Dendritic cell treated with granulocyte-macrophage colony-stimulating factor and Interleukin-4, amounts not matched to agents 40 ng/mL and 50 ng/mL, for 4 days (primary cell): ENCODE measurements at regions not wholly inside any gene's neighbourhood (a gene's known extent, or its start where the extent isn't known, plus 50 kb on each side); places are given as distances from the start of the nearest gene placed in this dataset.
"Not testable (repeated sequence)": the region's sequence is repeated elsewhere in the genome, so short reads cannot be mapped to it uniquely, and the experiment has no call there.

ENCODE experiments used
- H3K27ac Mint-ChIP-seq: one replicate; pipeline ENCODE4 v1.8.0; 2022; ENCODE audit warnings: mild to moderate bottlenecking, mixed read lengths
- H3K27me3 Mint-ChIP-seq: one replicate; pipeline ENCODE4 v1.8.0; 2022; ENCODE audit warnings: mild to moderate bottlenecking, mixed read lengths
- H3K36me3 Mint-ChIP-seq: one replicate; pipeline ENCODE4 v1.8.0; 2022; ENCODE audit warnings: low read depth, mixed read lengths
- H3K4me1 Mint-ChIP-seq: one replicate; pipeline ENCODE4 v1.8.0; 2022; ENCODE audit warnings: low read depth, mixed read lengths
- H3K4me3 Mint-ChIP-seq: one replicate; pipeline ENCODE4 v1.8.0; 2022; ENCODE audit warnings: mild to moderate bottlenecking, moderate library complexity, mixed read lengths
- H3K9me3 Mint-ChIP-seq: one replicate; pipeline ENCODE4 v1.8.0; 2022; ENCODE audit warnings: mixed read lengths
- intact Hi-C: fragments of 100-400 bp; cut with micrococcal nuclease; formaldehyde crosslinking; loops from one replicate; pipeline ENCODE4 v1.15.0; 2022

DNA sequence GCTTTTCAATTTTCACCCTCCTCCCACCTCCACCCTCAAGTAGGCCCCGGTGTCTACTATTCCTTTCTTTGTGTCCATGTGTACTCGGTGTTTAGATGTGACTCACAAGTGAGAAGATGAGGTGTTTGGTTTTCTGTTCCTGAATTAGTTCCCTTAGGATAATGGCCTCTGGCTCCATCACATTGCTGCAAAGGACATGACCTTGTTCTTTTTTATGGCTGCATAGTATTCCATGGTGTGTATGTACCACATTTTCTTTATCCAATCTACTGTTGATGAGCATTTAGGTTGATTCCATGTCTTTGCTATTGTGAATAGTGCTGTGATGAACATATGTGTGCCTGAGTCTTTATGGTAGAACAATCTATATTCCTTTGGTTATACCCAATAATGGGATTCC is 125.1 kb upstream of the RAB18 start:
- not testable (repeated sequence) for H3K4me1 Mint-ChIP-seq, H3K27ac Mint-ChIP-seq, H3K36me3 Mint-ChIP-seq, H3K9me3 Mint-ChIP-seq, H3K4me3 Mint-ChIP-seq, H3K27me3 Mint-ChIP-seq
- intact Hi-C loops = loop anchor here (10.0 kb wide), 1 partner anchor 156 kb away; no protein-coding TSS in a partner anchor

GRCh38 chr10:27373566-27374160 is 130.4 kb upstream of the RAB18 start:
- intact Hi-C loops = loop anchor here (5.0 to 10.0 kb wide), 2 partner anchors 161 to 804 kb away; no protein-coding TSS in a partner anchor
- Mint-ChIP-seq H3K4me1 (no peaks in the 10 kb centered on the region), H3K4me3 (no peak overlapping the region), H3K27ac (no peak overlapping the region), H3K27me3 (peaks cover 3% of the 10 kb centered on the region), H3K9me3 (no peaks in the 10 kb centered on the region), H3K36me3 (no peaks in the 10 kb centered on the region)

DNA sequence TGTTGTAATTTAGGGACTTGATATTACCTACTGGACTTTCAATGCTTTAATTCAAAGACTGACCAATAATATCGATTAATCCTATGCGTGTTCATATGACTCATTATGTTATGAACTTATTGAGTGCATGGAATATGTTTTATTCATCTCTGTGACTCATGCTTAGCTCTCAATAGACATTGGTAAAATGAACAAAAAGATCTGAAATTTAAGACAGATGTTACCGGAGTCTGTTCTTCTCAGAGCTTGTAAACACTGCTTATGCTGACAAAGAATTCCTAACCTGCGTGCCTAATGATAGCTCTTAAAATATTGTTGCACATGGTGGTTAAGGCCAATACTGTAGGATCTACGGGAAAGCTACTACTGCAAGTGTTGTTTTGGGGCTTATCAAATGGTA is 131.5 kb upstream of the ACBD5 start:
- intact Hi-C loops = loop anchor here (5.0 to 10.0 kb wide), 2 partner anchors 163 to 805 kb away; no protein-coding TSS in a partner anchor
- Mint-ChIP-seq H3K4me1 (no peaks in the 10 kb centered on the region), H3K9me3 (no peaks in the 10 kb centered on the region), H3K27ac (no peak overlapping the region), H3K36me3 (no peaks in the 10 kb centered on the region), H3K4me3 (no peak overlapping the region), H3K27me3 (peaks cover 3% of the 10 kb centered on the region)

DNA sequence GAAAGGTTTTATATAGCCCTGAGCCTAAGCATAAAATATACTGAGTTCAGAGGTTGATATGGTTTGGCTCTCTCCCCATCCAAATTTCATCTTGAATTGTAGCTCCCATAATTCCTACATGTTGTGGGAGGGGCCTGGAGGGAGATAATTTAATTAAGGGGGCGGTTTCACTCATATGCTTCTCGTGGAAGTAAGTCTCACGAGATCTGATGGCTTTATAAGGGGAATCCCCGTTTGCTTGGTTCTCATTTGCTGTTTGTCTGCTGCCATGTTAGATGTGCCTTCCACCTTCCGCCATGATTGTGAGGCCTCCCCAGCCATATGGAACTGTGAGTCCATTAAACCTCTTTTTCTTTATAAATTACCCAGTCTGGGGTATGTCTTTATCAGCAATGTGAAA is 130.8 kb upstream of the ACBD5 start:
- H3K4me3 Mint-ChIP-seq, H3K4me1 Mint-ChIP-seq, H3K36me3 Mint-ChIP-seq, H3K9me3 Mint-ChIP-seq, H3K27me3 Mint-ChIP-seq, H3K27ac Mint-ChIP-seq: not testable (repeated sequence)
- intact Hi-C loops = loop anchor here (5.0 to 10.0 kb wide), 2 partner anchors 163 to 806 kb away; no protein-coding TSS in a partner anchor

GRCh38 chr10:27369880-27370279 is 129.3 kb upstream of the ACBD5 start:
- intact Hi-C loops = loop anchor here (5.0 to 10.0 kb wide), 2 partner anchors 165 to 807 kb away; no protein-coding TSS in a partner anchor
- Mint-ChIP-seq H3K27me3 (peaks cover 3% of the 10 kb centered on the region), H3K9me3 (no peaks in the 10 kb centered on the region), H3K4me1 (no peaks in the 10 kb centered on the region), H3K27ac (no peak overlapping the region), H3K36me3 (no peaks in the 10 kb centered on the region), H3K4me3 (no peak overlapping the region)

DNA sequence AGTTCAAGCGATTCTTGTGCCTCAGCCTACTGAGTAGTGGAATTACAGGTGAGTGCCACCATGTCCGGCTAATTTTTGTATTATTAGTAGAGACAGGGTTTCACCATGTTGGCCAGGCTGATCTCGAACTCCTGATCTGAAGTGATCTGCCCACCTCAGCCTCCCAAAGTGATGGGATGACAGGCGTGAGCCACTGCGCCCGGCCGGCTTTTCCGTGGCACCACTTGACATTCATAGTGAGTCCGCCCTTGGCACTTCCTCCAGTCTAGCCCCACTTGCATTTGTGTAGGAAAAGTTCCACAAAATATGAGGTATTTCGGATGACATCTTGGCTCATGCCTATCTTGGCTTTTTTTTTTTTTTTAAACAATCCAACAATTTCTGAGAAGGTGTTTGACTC is 128.1 kb upstream of the ACBD5 start:
- Mint-ChIP-seq H3K9me3 (no peaks in the 10 kb centered on the region), H3K4me3 (no peak overlapping the region), H3K27me3 (peaks cover 3% of the 10 kb centered on the region), H3K27ac (no peak overlapping the region), H3K36me3 (no peaks in the 10 kb centered on the region), H3K4me1 (no peaks in the 10 kb centered on the region)
- intact Hi-C loops = no loop called here

GRCh38 chr10:27366769-27367168 is 126.2 kb upstream of the ACBD5 start:
- Mint-ChIP-seq H3K9me3 (no peaks in the 10 kb centered on the region), H3K4me3 (no peak overlapping the region), H3K36me3 (no peaks in the 10 kb centered on the region), H3K27ac (no peak overlapping the region), H3K27me3 (peaks cover 3% of the 10 kb centered on the region), H3K4me1 (no peaks in the 10 kb centered on the region)
- intact Hi-C loops = no loop called here

DNA sequence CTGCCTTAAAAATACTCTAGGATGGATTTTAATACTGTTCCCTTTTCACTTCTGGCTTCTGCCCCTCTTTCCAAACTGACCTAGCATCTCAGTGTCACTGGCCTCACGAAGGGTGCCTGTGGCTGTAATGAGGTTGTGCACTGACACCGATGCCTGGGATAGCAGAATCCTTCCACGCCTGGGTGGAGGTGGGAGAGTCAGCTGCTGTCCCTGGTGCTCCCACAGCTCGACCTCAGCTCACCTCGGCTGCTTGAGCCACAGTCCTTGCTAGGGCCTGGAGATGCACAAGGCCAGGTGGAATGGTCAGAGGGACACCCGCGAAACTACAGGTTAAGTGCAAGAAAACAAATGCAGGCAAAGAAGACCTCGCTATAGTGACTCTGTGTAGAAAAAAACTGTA is 123.4 kb upstream of the ACBD5 start:
- no peak overlapping the region for H3K27ac Mint-ChIP-seq
- H3K27me3 Mint-ChIP-seq = no peaks in the 10 kb centered on the region
- intact Hi-C loops = no loop called here
- no peaks in the 10 kb centered on the region for H3K36me3 Mint-ChIP-seq
- H3K4me3 Mint-ChIP-seq = no peak overlapping the region
- no peaks in the 10 kb centered on the region for H3K9me3 Mint-ChIP-seq
- H3K4me1 Mint-ChIP-seq = no peaks in the 10 kb centered on the region

DNA sequence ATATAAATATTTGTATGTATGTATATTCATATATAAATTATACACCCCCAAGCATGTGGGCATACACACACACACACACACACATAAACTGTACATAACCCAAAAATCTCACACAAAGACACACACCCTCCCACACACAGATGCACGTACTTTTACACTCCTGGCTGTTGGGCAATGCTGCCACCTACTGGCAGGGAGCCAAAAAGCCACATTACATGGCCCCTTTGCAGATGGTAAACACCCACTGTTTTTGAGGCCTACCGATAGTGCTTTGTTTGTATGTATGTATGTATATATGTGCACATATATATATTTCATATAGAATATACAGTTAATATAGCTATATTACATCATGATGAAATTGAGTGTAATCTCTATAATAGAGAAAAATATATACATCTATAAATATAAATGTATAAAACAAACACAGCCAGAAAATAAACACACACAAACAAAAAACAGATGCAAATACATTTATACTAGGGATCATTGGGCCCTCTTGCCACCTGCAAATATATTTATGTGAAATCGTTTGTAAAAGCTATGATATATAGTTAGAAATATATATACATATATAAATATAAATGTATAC is 120.1 kb upstream of the ACBD5 start:
- H3K4me1 Mint-ChIP-seq = peaks cover 7% of the 10 kb centered on the region
- no peaks in the 10 kb centered on the region for H3K36me3 Mint-ChIP-seq
- H3K9me3 Mint-ChIP-seq = no peaks in the 10 kb centered on the region
- intact Hi-C loops = loop anchor here (1.0 kb wide), 1 partner anchor 136 kb away; no protein-coding TSS in a partner anchor
- no peak overlapping the region for H3K27ac Mint-ChIP-seq
- no peaks in the 10 kb centered on the region for H3K27me3 Mint-ChIP-seq
- no peak overlapping the region for H3K4me3 Mint-ChIP-seq

DNA sequence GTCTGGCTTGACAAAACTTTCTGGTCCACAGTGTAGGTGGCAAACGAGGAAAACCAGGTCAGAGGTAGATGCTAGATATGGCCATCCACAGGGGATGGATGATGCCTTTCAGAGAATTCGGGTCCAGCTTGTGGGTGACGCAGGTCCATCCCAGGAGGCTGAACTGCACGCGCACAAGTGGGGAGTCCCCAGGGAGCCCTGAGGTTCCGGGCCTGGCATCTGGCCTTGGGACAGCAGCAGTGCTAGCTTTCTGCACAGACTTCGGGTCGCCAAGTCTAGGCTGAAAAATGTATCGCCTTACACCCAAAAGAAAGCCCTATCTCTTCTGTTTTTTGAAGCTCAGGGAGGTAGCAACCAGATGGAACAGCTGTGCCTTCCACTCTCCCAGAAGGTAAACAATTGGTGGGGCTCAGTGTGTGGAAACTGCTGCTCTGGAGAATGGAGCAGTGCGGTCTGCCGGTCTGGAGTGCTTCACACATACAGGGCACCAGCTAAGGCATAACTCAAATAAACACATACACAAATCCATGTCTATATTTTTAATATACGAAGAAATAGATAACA is 119.3 kb upstream of the ACBD5 start:
- H3K4me1 Mint-ChIP-seq = peaks cover 8% of the 10 kb centered on the region
- intact Hi-C loops = loop anchor here (1.0 kb wide), 1 partner anchor 136 kb away; no protein-coding TSS in a partner anchor

GRCh38 chr10:27356738-27357137 is 116.1 kb upstream of the ACBD5 start:
- intact Hi-C loops = no loop called here
- no peak overlapping the region for H3K27ac Mint-ChIP-seq
- no peaks in the 10 kb centered on the region for H3K9me3 Mint-ChIP-seq
- no peaks in the 10 kb centered on the region for H3K27me3 Mint-ChIP-seq
- H3K4me3 Mint-ChIP-seq = no peak overlapping the region
- H3K4me1 Mint-ChIP-seq = peaks cover 18% of the 10 kb centered on the region
- H3K36me3 Mint-ChIP-seq = no peaks in the 10 kb centered on the region

More for the DNA sequence above, 119.3 kb upstream of the ACBD5 start:
- H3K27me3 Mint-ChIP-seq = no peaks in the 10 kb centered on the region
- H3K4me3 Mint-ChIP-seq = no peak overlapping the region
- no peaks in the 10 kb centered on the region for H3K9me3 Mint-ChIP-seq
- no peak overlapping the region for H3K27ac Mint-ChIP-seq
- no peaks in the 10 kb centered on the region for H3K36me3 Mint-ChIP-seq

- Mint-ChIP-seq H3K36me3 (no peaks in the 10 kb centered on the region), H3K4me1 (peaks cover 18% of the 10 kb centered on the region), H3K27me3 (no peaks in the 10 kb centered on the region), H3K9me3 (no peaks in the 10 kb centered on the region), H3K4me3 (no peak overlapping the region), H3K27ac (no peak overlapping the region)
- intact Hi-C loops = no loop called here
Measured at GRCh38 chr10:27355918-27356573, 115.4 kb upstream of the ACBD5 start.

DNA sequence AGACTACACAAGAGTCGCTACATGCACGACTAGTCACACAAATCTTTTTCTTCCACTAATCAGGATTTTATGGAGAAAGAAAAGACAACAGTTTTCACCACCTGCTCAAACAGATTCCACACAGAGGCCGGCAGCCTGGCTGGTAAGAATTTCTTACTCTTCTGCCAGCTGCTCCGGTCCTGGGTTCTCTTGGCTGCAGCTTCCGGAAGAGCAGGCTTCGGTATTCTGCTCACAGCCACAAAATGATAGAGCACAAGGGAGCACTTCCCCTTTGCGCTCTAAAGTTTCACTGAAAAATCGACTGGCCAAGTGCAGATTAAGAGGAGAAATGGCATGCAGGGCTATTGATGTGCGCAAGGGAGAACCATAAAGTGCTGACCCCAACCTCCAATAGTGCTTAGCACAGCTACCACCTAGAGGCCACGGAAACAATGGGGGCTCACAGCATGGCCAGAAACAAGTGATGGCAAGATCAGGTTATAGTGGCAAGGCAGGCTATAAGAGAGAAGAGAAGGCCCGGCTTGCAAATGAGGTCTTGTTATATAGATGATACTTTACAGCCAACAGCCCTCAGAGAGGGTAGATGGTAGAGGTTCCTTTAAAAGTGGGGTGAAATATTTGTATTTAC is 114.2 kb upstream of the ACBD5 start:
- H3K27me3 Mint-ChIP-seq, H3K9me3 Mint-ChIP-seq, H3K36me3 Mint-ChIP-seq, intact Hi-C loops: not testable (repeated sequence)
- Mint-ChIP-seq H3K4me1 (peaks cover 18% of the 10 kb centered on the region), H3K27ac (peak overlapping the region; percentile 74), H3K4me3 (peak overlapping the region; percentile 45)

GRCh38 chr10:27354100-27354499 is 113.5 kb upstream of the ACBD5 start:
- Mint-ChIP-seq H3K27ac (peak overlapping the region; percentile 74), H3K4me1 (peaks cover 18% of the 10 kb centered on the region)
- H3K9me3 Mint-ChIP-seq, H3K27me3 Mint-ChIP-seq, intact Hi-C loops, H3K36me3 Mint-ChIP-seq, H3K4me3 Mint-ChIP-seq: not testable (repeated sequence)
